NCI-H2107 treated with DMSO at 0.1 percent for 48 hours (cell line): ENCODE measurements at regions not wholly inside any gene's neighbourhood (a gene's known extent, or its start where the extent isn't known, plus 50 kb on each side); places are given as distances from the start of the nearest gene placed in this dataset.
"Not testable (repeated sequence)": the region's sequence is repeated elsewhere in the genome, so short reads cannot be mapped to it uniquely, and the experiment has no call there.

ENCODE experiments used
- DNase-seq: peaks from one replicate; lab custom pipeline; 2025; ENCODE audit not compliant: unreplicated experiment; lab: John Stamatoyannopoulos, UW

GRCh38 chr20:7155282-7155681 lies 387.8 kb downstream of the BMP2 start:
- no peak for DNase-seq

- no peak for DNase-seq
Observed at GRCh38 chr20:7155794-7156193, 388.3 kb downstream of the BMP2 start.

GRCh38 chr20:7159903-7160302 lies 392.4 kb downstream of the BMP2 start:
- DNase-seq, result no peak

GRCh38 chr20:7161690-7162089 lies 394.2 kb downstream of the BMP2 start:
- no peak for DNase-seq

- DNase-seq, result no peak
Observed at GRCh38 chr20:7171911-7172310, 404.4 kb downstream of the BMP2 start.

GRCh38 chr20:7174554-7174953 lies 407.1 kb downstream of the BMP2 start:
- no peak for DNase-seq

GRCh38 chr20:7175827-7176226 lies 408.3 kb downstream of the BMP2 start:
- DNase-seq, result not testable (repeated sequence)

GRCh38 chr20:7178004-7178403 lies 410.5 kb downstream of the BMP2 start:
- DNase-seq, result no peak

GRCh38 chr20:7180256-7181045 lies 413.0 kb downstream of the BMP2 start:
- DNase-seq, result no peak

- no peak for DNase-seq
Observed at GRCh38 chr20:7189231-7189630, 421.7 kb downstream of the BMP2 start.

GRCh38 chr20:7193681-7194080 lies 426.2 kb downstream of the BMP2 start:
- no peak for DNase-seq

GRCh38 chr20:7195704-7196103 lies 428.2 kb downstream of the BMP2 start:
- no peak for DNase-seq

GRCh38 chr20:7196481-7196880 lies 429.0 kb downstream of the BMP2 start:
- no peak for DNase-seq

GRCh38 chr20:7199861-7200260 lies 432.4 kb downstream of the BMP2 start:
- no peak for DNase-seq

GRCh38 chr20:7207186-7207798 lies 439.8 kb downstream of the BMP2 start:
- no peak for DNase-seq

GRCh38 chr20:7210910-7211309 lies 443.4 kb downstream of the BMP2 start:
- no peak for DNase-seq

- DNase-seq, result no peak
Observed at GRCh38 chr20:7214081-7214740, 446.7 kb downstream of the BMP2 start.

- DNase-seq, result no peak
Observed at GRCh38 chr20:7217606-7218005, 450.1 kb downstream of the BMP2 start.

- DNase-seq, result no peak
Observed at GRCh38 chr20:7220755-7221154, 453.3 kb downstream of the BMP2 start.

- no peak for DNase-seq
Observed at GRCh38 chr20:7226156-7226555, 458.7 kb downstream of the BMP2 start.

- no peak for DNase-seq
Observed at GRCh38 chr20:7231303-7231702, 463.8 kb downstream of the BMP2 start.

- DNase-seq, result no peak
Observed at GRCh38 chr20:7232796-7233195, 465.3 kb downstream of the BMP2 start.
